ENCODE measurements at regions not wholly inside any gene's neighbourhood (a gene's known extent, or its start where the extent isn't known, plus 50 kb on each side); places are given as distances from the start of the nearest gene placed in this dataset.

DNA sequence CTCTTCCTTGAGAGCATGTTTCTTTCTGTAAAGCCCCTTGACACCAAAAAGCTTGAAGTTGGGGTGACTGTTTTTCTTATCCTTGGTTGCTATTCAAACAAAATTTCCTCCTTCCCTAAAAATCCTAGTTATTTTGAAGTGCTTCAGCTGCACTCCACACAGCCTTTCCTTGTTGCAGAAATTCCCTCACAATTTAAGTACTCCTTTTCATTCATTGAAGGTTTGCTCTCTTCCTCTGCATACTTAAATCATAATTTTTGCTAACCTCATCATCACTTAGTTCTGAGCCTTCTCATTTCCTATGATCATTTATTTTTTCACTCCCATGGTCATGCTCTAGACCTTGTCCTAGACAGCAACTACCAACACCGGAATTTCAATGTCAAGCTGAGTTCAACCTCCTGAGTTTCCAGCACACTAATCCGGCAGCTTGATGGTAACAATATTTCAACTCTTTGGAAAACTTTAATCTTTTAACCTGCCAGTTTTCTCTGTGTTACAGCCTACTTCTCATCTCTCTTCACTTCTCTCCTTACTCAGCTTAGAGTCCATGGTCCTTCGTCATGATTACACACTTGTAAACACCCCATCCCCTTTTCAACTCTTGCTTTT lies 78.7 kb upstream of the ACTBL2 start:
- DNase-seq (ENCODE audit: low read depth, low spot score), result no peak
- Histone ChIP-seq H3K9me3 (ENCODE audit: control insufficient read depth, insufficient read depth, low read depth, low read length) (no peaks in the 10 kb centered on the region), H3K27ac (ENCODE audit: low read length) (peak overlapping the region; percentile 9; the same call in 1 of the 2 replicates), H3K4me3 (ENCODE audit: low read depth in 2 of 2, low read length in 2 of 2) (no peak overlapping the region), H3K36me3 (ENCODE audit: control insufficient read depth, insufficient read depth, low read length) (no peaks in the 10 kb centered on the region; the same call in 1 of the 2 replicates), H3K4me1 (ENCODE audit: control insufficient read depth, insufficient read depth, low read length) (no peaks in the 10 kb centered on the region), H3K27me3 (ENCODE audit: control insufficient read depth, insufficient read depth, low read length) (no peaks in the 10 kb centered on the region)
- intact Hi-C loops (cut with micrococcal nuclease; ENCODE audit: unreplicated experiment), result no loop called here
- TF ChIP-seq, protein P1, sequence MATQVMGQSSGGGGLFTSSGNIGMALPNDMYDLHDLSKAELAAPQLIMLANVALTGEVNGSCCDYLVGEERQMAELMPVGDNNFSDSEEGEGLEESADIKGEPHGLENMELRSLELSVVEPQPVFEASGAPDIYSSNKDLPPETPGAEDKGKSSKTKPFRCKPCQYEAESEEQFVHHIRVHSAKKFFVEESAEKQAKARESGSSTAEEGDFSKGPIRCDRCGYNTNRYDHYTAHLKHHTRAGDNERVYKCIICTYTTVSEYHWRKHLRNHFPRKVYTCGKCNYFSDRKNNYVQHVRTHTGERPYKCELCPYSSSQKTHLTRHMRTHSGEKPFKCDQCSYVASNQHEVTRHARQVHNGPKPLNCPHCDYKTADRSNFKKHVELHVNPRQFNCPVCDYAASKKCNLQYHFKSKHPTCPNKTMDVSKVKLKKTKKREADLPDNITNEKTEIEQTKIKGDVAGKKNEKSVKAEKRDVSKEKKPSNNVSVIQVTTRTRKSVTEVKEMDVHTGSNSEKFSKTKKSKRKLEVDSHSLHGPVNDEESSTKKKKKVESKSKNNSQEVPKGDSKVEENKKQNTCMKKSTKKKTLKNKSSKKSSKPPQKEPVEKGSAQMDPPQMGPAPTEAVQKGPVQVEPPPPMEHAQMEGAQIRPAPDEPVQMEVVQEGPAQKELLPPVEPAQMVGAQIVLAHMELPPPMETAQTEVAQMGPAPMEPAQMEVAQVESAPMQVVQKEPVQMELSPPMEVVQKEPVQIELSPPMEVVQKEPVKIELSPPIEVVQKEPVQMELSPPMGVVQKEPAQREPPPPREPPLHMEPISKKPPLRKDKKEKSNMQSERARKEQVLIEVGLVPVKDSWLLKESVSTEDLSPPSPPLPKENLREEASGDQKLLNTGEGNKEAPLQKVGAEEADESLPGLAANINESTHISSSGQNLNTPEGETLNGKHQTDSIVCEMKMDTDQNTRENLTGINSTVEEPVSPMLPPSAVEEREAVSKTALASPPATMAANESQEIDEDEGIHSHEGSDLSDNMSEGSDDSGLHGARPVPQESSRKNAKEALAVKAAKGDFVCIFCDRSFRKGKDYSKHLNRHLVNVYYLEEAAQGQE (IDR thresholded peaks at IDR 0.05; ENCODE audit: insufficient read depth in 1 of 2, low read depth in 2 of 2, low read length in 1 of 2), result no peak
- no peak for TF ChIP-seq POLR2AphosphoS5 (IDR thresholded peaks at IDR 0.05; ENCODE audit: low read depth, low read length)
- no peak for TF ChIP-seq TCF7L2 (IDR thresholded peaks at IDR 0.05; ENCODE audit: low read depth, low read length)
- no peak for TF ChIP-seq SIN3A (IDR thresholded peaks at IDR 0.05; ENCODE audit: borderline replicate concordance, insufficient read depth, low read depth, low read length)
- TF ChIP-seq CTCF (IDR thresholded peaks at IDR 0.05), result no peak
- ChIA-PET CTCF (no interaction called here), POLR2A (no interaction called here)
- no TSS peak for BruUV-seq (replicated peaks)
- no peak for ATAC-seq
- in situ Hi-C loops (cut with HindIII; ENCODE audit: low pct_unique_long_range_greater_than_20kb, low sequenced_read_pairs), result no loop called here

- ATAC-seq (no peak), DNase-seq (ENCODE audit: low read depth, low spot score) (no peak)
- TF ChIP-seq POLR2AphosphoS5 (IDR thresholded peaks at IDR 0.05; ENCODE audit: low read depth, low read length) (no peak), SIN3A (IDR thresholded peaks at IDR 0.05; ENCODE audit: borderline replicate concordance, insufficient read depth, low read depth, low read length) (no peak), CTCF (IDR thresholded peaks at IDR 0.05) (no peak), TCF7L2 (IDR thresholded peaks at IDR 0.05; ENCODE audit: low read depth, low read length) (no peak)
- TF ChIP-seq, protein P1 (IDR thresholded peaks at IDR 0.05; ENCODE audit: insufficient read depth in 1 of 2, low read depth in 2 of 2, low read length in 1 of 2), result no peak
- Histone ChIP-seq H3K4me3 (ENCODE audit: low read depth in 2 of 2, low read length in 2 of 2) (no peak overlapping the region), H3K27me3 (ENCODE audit: control insufficient read depth, insufficient read depth, low read length) (no peaks in the 10 kb centered on the region), H3K36me3 (ENCODE audit: control insufficient read depth, insufficient read depth, low read length) (no peaks in the 10 kb centered on the region), H3K27ac (ENCODE audit: low read length) (no peak overlapping the region), H3K9me3 (ENCODE audit: control insufficient read depth, insufficient read depth, low read depth, low read length) (no peaks in the 10 kb centered on the region), H3K4me1 (ENCODE audit: control insufficient read depth, insufficient read depth, low read length) (no peaks in the 10 kb centered on the region)
- in situ Hi-C loops (cut with HindIII; ENCODE audit: low pct_unique_long_range_greater_than_20kb, low sequenced_read_pairs), result no loop called here
- BruUV-seq (replicated peaks), result no TSS peak
- intact Hi-C loops (cut with micrococcal nuclease; ENCODE audit: unreplicated experiment), result no loop called here
- ChIA-PET CTCF (no interaction called here), POLR2A (no interaction called here)
Measured at GRCh38 chr5:57559110-57559635, 76.6 kb upstream of the ACTBL2 start.

Data from Panc1 (cell line).